ENCODE measurements at regions not wholly inside any gene's neighbourhood (a gene's known extent, or its start where the extent isn't known, plus 50 kb on each side); places are given as distances from the start of the nearest gene placed in this dataset.

- Histone ChIP-seq H3K27me3 (no peaks in the 10 kb centered on the region), H3K4me3 (no peak overlapping the region), H3K27ac (no peak overlapping the region), H3K36me3 (no peaks in the 10 kb centered on the region), H3K4me1 (no peaks in the 10 kb centered on the region), H3K9me3 (no peaks in the 10 kb centered on the region)
- intact Hi-C loops (cut with DNase I; ENCODE audit: low total_unique reads) = no loop called here
- TF ChIP-seq CTCF (IDR thresholded peaks at IDR 0.05) = no peak
- no peak for DNase-seq
Observed at GRCh38 chr20:9918348-9918747, 79.5 kb upstream of the PAK5 start.

GRCh38 chr20:9916761-9917160, 77.9 kb upstream of the PAK5 start:
- H3K4me3 ChIP-seq = no peak overlapping the region
- no peak for DNase-seq
- no peak overlapping the region for H3K27ac ChIP-seq
- TF ChIP-seq CTCF (IDR thresholded peaks at IDR 0.05) = no peak
- no peaks in the 10 kb centered on the region for H3K4me1 ChIP-seq
- H3K36me3 ChIP-seq = no peaks in the 10 kb centered on the region
- no peaks in the 10 kb centered on the region for H3K9me3 ChIP-seq
- intact Hi-C loops (cut with DNase I; ENCODE audit: low total_unique reads) = no loop called here
- H3K27me3 ChIP-seq = peaks cover 0 to 2% of the 10 kb centered on the region in 2 donors

- TF ChIP-seq CTCF (IDR thresholded peaks at IDR 0.05) = peak; percentile 55 to 74
- Histone ChIP-seq H3K9me3 (no peaks in the 10 kb centered on the region), H3K27me3 (peaks cover 0 to 5% of the 10 kb centered on the region in 2 donors), H3K4me3 (no peak overlapping the region), H3K27ac (no peak overlapping the region), H3K36me3 (no peaks in the 10 kb centered on the region), H3K4me1 (no peaks in the 10 kb centered on the region)
- DNase-seq = peak in 1 of 2 donors; percentile 32
- intact Hi-C loops (cut with DNase I; ENCODE audit: low total_unique reads) = loop anchor here (2.0 kb wide), 1 partner anchor 296 kb away; no protein-coding TSS in a partner anchor
Observed at GRCh38 chr20:9912858-9913434, 74.1 kb upstream of the PAK5 start.

- Histone ChIP-seq H3K4me3 (no peak overlapping the region), H3K4me1 (no peaks in the 10 kb centered on the region), H3K27me3 (peaks cover 0 to 5% of the 10 kb centered on the region in 2 donors), H3K36me3 (no peaks in the 10 kb centered on the region), H3K9me3 (no peaks in the 10 kb centered on the region), H3K27ac (no peak overlapping the region)
- intact Hi-C loops (cut with DNase I; ENCODE audit: low total_unique reads) = loop anchor here (2.0 kb wide), 1 partner anchor 295 kb away; no protein-coding TSS in a partner anchor
- DNase-seq = no peak
- TF ChIP-seq CTCF (IDR thresholded peaks at IDR 0.05) = no peak
Observed at GRCh38 chr20:9912290-9912689, 73.4 kb upstream of the PAK5 start.

- Histone ChIP-seq H3K27ac (no peak overlapping the region), H3K27me3 (peaks cover 0 to 5% of the 10 kb centered on the region in 2 donors), H3K36me3 (no peaks in the 10 kb centered on the region), H3K4me1 (no peaks in the 10 kb centered on the region), H3K9me3 (no peaks in the 10 kb centered on the region), H3K4me3 (no peak overlapping the region)
- intact Hi-C loops (cut with DNase I; ENCODE audit: low total_unique reads) = no loop called here
- DNase-seq = no peak
- TF ChIP-seq CTCF (IDR thresholded peaks at IDR 0.05) = no peak
Observed at GRCh38 chr20:9911519-9911918, 72.6 kb upstream of the PAK5 start.

GRCh38 chr20:9909167-9909566, 70.3 kb upstream of the PAK5 start:
- no peak overlapping the region for H3K4me3 ChIP-seq
- no peaks in the 10 kb centered on the region for H3K9me3 ChIP-seq
- no peak overlapping the region for H3K27ac ChIP-seq
- TF ChIP-seq CTCF (IDR thresholded peaks at IDR 0.05) = no peak
- H3K4me1 ChIP-seq = no peaks in the 10 kb centered on the region
- intact Hi-C loops (cut with DNase I; ENCODE audit: low total_unique reads) = no loop called here
- no peaks in the 10 kb centered on the region for H3K36me3 ChIP-seq
- H3K27me3 ChIP-seq = peaks cover 0 to 5% of the 10 kb centered on the region in 2 donors
- no peak for DNase-seq
